ENCODE measurements at regions not wholly inside any gene's neighbourhood (a gene's known extent, or its start where the extent isn't known, plus 50 kb on each side); places are given as distances from the start of the nearest gene placed in this dataset.
"Not testable (repeated sequence)": the region's sequence is repeated elsewhere in the genome, so short reads cannot be mapped to it uniquely, and the experiment has no call there.

- no peak overlapping the region for H3K4me3 ChIP-seq (ENCODE audit: low read depth, low read length)
- no peak for DNase-seq (ENCODE audit: low read depth)
- TF ChIP-seq CTCF (IDR thresholded peaks at IDR 0.05; ENCODE audit: control insufficient read depth, extremely low read depth, insufficient read depth), result no peak
These were observed 411.2 kb upstream of the SLC30A5 start for GRCh38 chr5:68682400-68683160.

- TF ChIP-seq CTCF (IDR thresholded peaks at IDR 0.05; ENCODE audit: control insufficient read depth, extremely low read depth, insufficient read depth), result no peak
- H3K4me3 ChIP-seq (ENCODE audit: low read depth, low read length), result no peak overlapping the region
- no peak for DNase-seq (ENCODE audit: low read depth)
These were observed 410.2 kb upstream of the SLC30A5 start for GRCh38 chr5:68683632-68684036.

GRCh38 chr5:68685863-68686262, 408.0 kb upstream of the SLC30A5 start:
- TF ChIP-seq CTCF (IDR thresholded peaks at IDR 0.05; ENCODE audit: control insufficient read depth, extremely low read depth, insufficient read depth), result no peak
- no peak overlapping the region for H3K4me3 ChIP-seq (ENCODE audit: low read depth, low read length)
- no peak for DNase-seq (ENCODE audit: low read depth)

GRCh38 chr5:68688547-68688946, 405.3 kb upstream of the SLC30A5 start:
- no peak for DNase-seq (ENCODE audit: low read depth)
- TF ChIP-seq CTCF (IDR thresholded peaks at IDR 0.05; ENCODE audit: control insufficient read depth, extremely low read depth, insufficient read depth), result no peak
- no peak overlapping the region for H3K4me3 ChIP-seq (ENCODE audit: low read depth, low read length)

- H3K4me3 ChIP-seq (ENCODE audit: low read depth, low read length), result no peak overlapping the region
- TF ChIP-seq CTCF (IDR thresholded peaks at IDR 0.05; ENCODE audit: control insufficient read depth, extremely low read depth, insufficient read depth), result no peak
- DNase-seq (ENCODE audit: low read depth), result no peak
These were observed 404.8 kb upstream of the SLC30A5 start for GRCh38 chr5:68689010-68689409.

- not testable (repeated sequence) for H3K4me3 ChIP-seq (ENCODE audit: low read depth, low read length); DNase-seq (ENCODE audit: low read depth)
These were observed 401.9 kb upstream of the SLC30A5 start for GRCh38 chr5:68691874-68692273.

- H3K4me3 ChIP-seq (ENCODE audit: low read depth, low read length), result no peak overlapping the region
- no peak for TF ChIP-seq CTCF (IDR thresholded peaks at IDR 0.05; ENCODE audit: control insufficient read depth, extremely low read depth, insufficient read depth)
- DNase-seq (ENCODE audit: low read depth), result no peak
These were observed 395.5 kb upstream of the SLC30A5 start for GRCh38 chr5:68698025-68698940.
